Smooth muscle cell (in vitro differentiated cells): ENCODE measurements at regions not wholly inside any gene's neighbourhood (a gene's known extent, or its start where the extent isn't known, plus 50 kb on each side); places are given as distances from the start of the nearest gene placed in this dataset.

Experiments used
- DNase-seq: peaks from one replicate; lab custom pipeline; 2025; ENCODE audit not compliant: unreplicated experiment; lab: John Stamatoyannopoulos, UW
- H2AFZ ChIP-seq: fragments of 200-600 bp; sonication (generic); 2 replicates; pipeline ENCODE4 v1.6.0; 2016; ENCODE audit warnings: antibody characterized with exemption, low read depth, mild to moderate bottlenecking
- H3F3A ChIP-seq: fragments of 200-600 bp; sonication (generic); 2 replicates; pipeline ENCODE4 v1.6.0; 2017; ENCODE audit warnings: antibody characterized with exemption, low read depth
- H3K27ac ChIP-seq: fragments of 200-600 bp; sonication (generic); 2 replicates; pipeline ENCODE4 v1.5.1; 2016; ENCODE audit warnings: low read depth, mild to moderate bottlenecking
- H3K27me3 ChIP-seq: fragments of 200-600 bp; sonication (generic); 2 replicates; pipeline ENCODE4 v1.6.1; 2016; ENCODE audit warnings: low read depth, mild to moderate bottlenecking
- H3K36me3 ChIP-seq: fragments of 200-600 bp; sonication (generic); 2 replicates; pipeline ENCODE4 v1.5.1; 2016; ENCODE audit warnings: low read depth
- H3K4me1 ChIP-seq: fragments of 200-600 bp; sonication (generic); 2 replicates; pipeline ENCODE4 v1.5.1; 2016; ENCODE audit warnings: low read depth
- H3K4me2 ChIP-seq: fragments of 200-600 bp; sonication (generic); 2 replicates; pipeline ENCODE4 v1.6.0; 2016; ENCODE audit warnings: mild to moderate bottlenecking
- H3K4me3 ChIP-seq: fragments of 200-600 bp; sonication (generic); 2 replicates; pipeline ENCODE4 v1.5.1; 2016; ENCODE audit warnings: mild to moderate bottlenecking
- H3K79me2 ChIP-seq: fragments of 200-600 bp; sonication (generic); 2 replicates; pipeline ENCODE4 v1.6.0; 2016; ENCODE audit warnings: low read depth, mild to moderate bottlenecking
- H3K9ac ChIP-seq: fragments of 200-600 bp; sonication (generic); 2 replicates; pipeline ENCODE4 v1.6.0; 2016; ENCODE audit warnings: low read depth
- H3K9me3 ChIP-seq: fragments of 200-600 bp; sonication (generic); replicated peaks from 2 replicates; pipeline ENCODE4 v1.5.1; 2016; ENCODE audit warnings: low read depth
- H4K20me1 ChIP-seq: fragments of 200-600 bp; sonication (generic); 2 replicates; pipeline ENCODE4 v1.6.0; 2016; ENCODE audit warnings: low read depth
- CTCF ChIP-seq: fragments of 200-600 bp; sonication (generic); IDR thresholded peaks from 2 replicates; pipeline ENCODE4 v1.5.1; 2017; ENCODE audit warnings: borderline replicate concordance, mild to moderate bottlenecking, antibody characterized with exemption; ENCODE audit not compliant: insufficient read depth, poor library complexity, severe bottlenecking
- WGBS: methylation state at CpG from one replicate; pipeline ENCODE4 v1.1.7; 2016; ENCODE audit warnings: low lambda C conversion rate; 5-methylcytosine and 5-hydroxymethylcytosine counted together

- 93% methylated on average over 8 of the region's 8 CpGs for WGBS
- Histone ChIP-seq H3K79me2 (no peaks in the 10 kb centered on the region), H2AFZ (no peak overlapping the region), H3K27ac (no peak overlapping the region), H3K4me2 (no peak overlapping the region), H4K20me1 (no peaks in the 10 kb centered on the region), H3K36me3 (no peaks in the 10 kb centered on the region), H3K9me3 (no peaks in the 10 kb centered on the region), H3F3A (no peaks in the 10 kb centered on the region), H3K9ac (no peak overlapping the region), H3K4me1 (no peaks in the 10 kb centered on the region), H3K27me3 (no peaks in the 10 kb centered on the region), H3K4me3 (no peak overlapping the region)
- DNase-seq = no peak
- no peak for TF ChIP-seq CTCF
Measured at GRCh38 chr22:48259991-48260670, 1497.7 kb downstream of the TBC1D22A start.

- Histone ChIP-seq H3K4me1 (no peaks in the 10 kb centered on the region), H3K9me3 (no peaks in the 10 kb centered on the region), H3K4me3 (no peak overlapping the region), H3K27me3 (peaks cover 3% of the 10 kb centered on the region), H3K27ac (no peak overlapping the region), H3K79me2 (no peaks in the 10 kb centered on the region), H3F3A (no peaks in the 10 kb centered on the region), H2AFZ (no peak overlapping the region), H3K36me3 (no peaks in the 10 kb centered on the region), H4K20me1 (no peaks in the 10 kb centered on the region), H3K4me2 (no peak overlapping the region), H3K9ac (no peak overlapping the region)
- no peak for TF ChIP-seq CTCF
- DNase-seq = no peak
- WGBS = 95% methylated on average over 8 of the region's 8 CpGs
Measured at GRCh38 chr22:48258811-48259210, 1496.4 kb downstream of the TBC1D22A start.

- Histone ChIP-seq H3K79me2 (no peaks in the 10 kb centered on the region), H3K4me2 (no peak overlapping the region), H3K36me3 (no peaks in the 10 kb centered on the region), H3K9ac (no peak overlapping the region), H3K4me3 (no peak overlapping the region), H3K4me1 (no peaks in the 10 kb centered on the region), H3F3A (no peaks in the 10 kb centered on the region), H4K20me1 (no peaks in the 10 kb centered on the region), H3K27me3 (peaks cover 5% of the 10 kb centered on the region), H2AFZ (no peak overlapping the region), H3K27ac (no peak overlapping the region), H3K9me3 (no peaks in the 10 kb centered on the region)
- no peak for TF ChIP-seq CTCF
- no peak for DNase-seq
- 91% methylated on average over 12 of the region's 12 CpGs for WGBS
Measured at GRCh38 chr22:48258064-48258701, 1495.7 kb downstream of the TBC1D22A start.

GRCh38 chr22:48257685-48258055, 1495.2 kb downstream of the TBC1D22A start:
- no peaks in the 10 kb centered on the region for H3F3A ChIP-seq
- no peaks in the 10 kb centered on the region for H4K20me1 ChIP-seq
- no peak overlapping the region for H3K9ac ChIP-seq
- H3K9me3 ChIP-seq = no peaks in the 10 kb centered on the region
- no peak for TF ChIP-seq CTCF
- 76% methylated on average over 7 of the region's 7 CpGs for WGBS
- H2AFZ ChIP-seq = no peak overlapping the region
- H3K4me3 ChIP-seq = no peak overlapping the region
- H3K79me2 ChIP-seq = no peaks in the 10 kb centered on the region
- H3K4me2 ChIP-seq = no peak overlapping the region
- H3K27ac ChIP-seq = no peak overlapping the region
- no peaks in the 10 kb centered on the region for H3K36me3 ChIP-seq
- H3K27me3 ChIP-seq = peaks cover 5% of the 10 kb centered on the region
- H3K4me1 ChIP-seq = no peaks in the 10 kb centered on the region
- DNase-seq = no peak
